Loucy (cell line): ENCODE measurements at regions not wholly inside any gene's neighbourhood (a gene's known extent, or its start where the extent isn't known, plus 50 kb on each side); places are given as distances from the start of the nearest gene placed in this dataset.

ENCODE experiments used
- CTCF ChIP-seq: fragments of 200-600 bp; sonication (generic); conservative IDR thresholded peaks from 2 replicates; pipeline ENCODE4 v1.5.1; 2014; ENCODE audit warnings: mild to moderate bottlenecking, antibody characterized with exemption, low read length
- EZH2phosphoT487 ChIP-seq: fragments of 200-600 bp; IDR thresholded peaks from 2 replicates; pipeline ENCODE4 v1.6.1; 2018; ENCODE audit warnings: antibody characterized with exemption, mild to moderate bottlenecking, moderate library complexity, borderline replicate concordance

GRCh38 chr6:21420926-21421325 is 172.6 kb upstream of the SOX4 start:
- TF ChIP-seq CTCF = no peak
- TF ChIP-seq EZH2phosphoT487 = no peak
